Loucy (cell line): ENCODE measurements at regions not wholly inside any gene's neighbourhood (a gene's known extent, or its start where the extent isn't known, plus 50 kb on each side); places are given as distances from the start of the nearest gene placed in this dataset.

ENCODE experiments used
- H2AFZ ChIP-seq: fragments of 200-600 bp; sonication (generic); 2 replicates; pipeline ENCODE4 v1.6.0; 2016; ENCODE audit warnings: antibody characterized with exemption, mild to moderate bottlenecking, low read length, moderate library complexity
- H3F3A ChIP-seq: fragments of 200-600 bp; 2 replicates; pipeline ENCODE4 v1.6.0; 2016; ENCODE audit warnings: antibody characterized with exemption, low read depth, mild to moderate bottlenecking
- H3K27me3 ChIP-seq: fragments of 200-600 bp; sonication (generic); 2 replicates; pipeline ENCODE4 v1.6.1; 2014; ENCODE audit warnings: low read length, mild to moderate bottlenecking; ENCODE audit not compliant: insufficient read depth, poor library complexity, severe bottlenecking
- H3K36me3 ChIP-seq: fragments of 200-600 bp; sonication (generic); 2 replicates; pipeline ENCODE4 v1.6.1; 2016; ENCODE audit warnings: low read length; ENCODE audit not compliant: insufficient read depth
- H3K4me1 ChIP-seq: fragments of 200-600 bp; sonication (generic); 2 replicates; pipeline ENCODE4 v1.5.1; 2014; ENCODE audit warnings: low read length, mild to moderate bottlenecking; ENCODE audit not compliant: insufficient read depth, poor library complexity, severe bottlenecking
- H3K4me2 ChIP-seq: fragments of 200-600 bp; sonication (generic); 2 replicates; pipeline ENCODE4 v1.6.0; 2014; ENCODE audit warnings: antibody characterized with exemption, low read length, low read depth, mild to moderate bottlenecking; ENCODE audit not compliant: poor library complexity, severe bottlenecking
- H3K4me3 ChIP-seq: fragments of 200-600 bp; sonication (generic); 2 replicates; pipeline ENCODE4 v1.5.1; 2014; ENCODE audit warnings: low read length, mild to moderate bottlenecking, mixed read lengths; ENCODE audit not compliant: poor library complexity, severe bottlenecking
- H3K79me2 ChIP-seq: fragments of 200-600 bp; sonication (generic); 2 replicates; pipeline ENCODE4 v1.6.1; 2014; ENCODE audit warnings: low read length; ENCODE audit not compliant: insufficient read depth
- H3K9ac ChIP-seq: fragments of 200-600 bp; sonication (generic); 2 replicates; pipeline ENCODE4 v1.6.0; 2014; ENCODE audit warnings: mild to moderate bottlenecking, low read depth, low read length, moderate library complexity; ENCODE audit not compliant: poor library complexity, severe bottlenecking
- H3K9me2 ChIP-seq: fragments of 200-600 bp; sonication (generic); replicated peaks from 2 replicates; pipeline ENCODE4 v1.6.1; 2016; ENCODE audit warnings: low read depth, low read length, mixed read lengths
- H3K9me3 ChIP-seq: fragments of 200-600 bp; sonication (generic); 2 replicates; pipeline ENCODE4 v1.6.1; 2014; ENCODE audit warnings: mild to moderate bottlenecking, antibody characterized with exemption, low read length, low read depth; ENCODE audit not compliant: insufficient read depth
- H4K20me1 ChIP-seq: fragments of 200-600 bp; sonication (generic); 2 replicates; pipeline ENCODE4 v1.6.0; 2014; ENCODE audit warnings: antibody characterized with exemption, low read length, mild to moderate bottlenecking; ENCODE audit not compliant: insufficient read depth, poor library complexity, severe bottlenecking
- CTCF ChIP-seq: fragments of 200-600 bp; sonication (generic); conservative IDR thresholded peaks from 2 replicates; pipeline ENCODE4 v1.5.1; 2014; ENCODE audit warnings: mild to moderate bottlenecking, antibody characterized with exemption, low read length
- EZH2phosphoT487 ChIP-seq: fragments of 200-600 bp; IDR thresholded peaks from 2 replicates; pipeline ENCODE4 v1.6.1; 2018; ENCODE audit warnings: antibody characterized with exemption, mild to moderate bottlenecking, moderate library complexity, borderline replicate concordance

DNA sequence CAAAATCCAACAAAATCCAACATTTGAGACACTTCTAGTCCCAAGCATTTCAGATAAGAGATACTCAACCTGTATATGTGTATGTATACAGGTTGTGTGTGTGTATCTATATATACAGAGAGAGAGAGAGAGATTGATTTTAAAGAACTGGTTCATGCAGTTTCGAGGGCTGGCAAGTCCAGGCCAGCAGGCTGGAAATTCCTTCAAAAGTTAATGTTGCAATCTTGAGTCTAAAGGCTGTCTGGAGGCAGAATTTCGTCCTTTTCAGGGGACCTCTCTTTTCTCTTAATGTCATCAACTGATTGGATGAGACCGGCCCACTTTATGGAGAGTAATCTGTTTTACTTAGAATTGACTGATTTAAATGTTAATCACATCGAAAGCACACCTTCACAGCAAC lies 199.6 kb upstream of the IL12A start:
- Histone ChIP-seq H3K9me3 (no peaks in the 10 kb centered on the region), H3K4me3 (no peak overlapping the region), H3K36me3 (no peaks in the 10 kb centered on the region), H4K20me1 (no peaks in the 10 kb centered on the region), H2AFZ (no peak overlapping the region), H3K9ac (no peak overlapping the region), H3K4me1 (no peaks in the 10 kb centered on the region), H3K79me2 (no peaks in the 10 kb centered on the region), H3K9me2 (no peaks in the 10 kb centered on the region), H3F3A (no peaks in the 10 kb centered on the region), H3K27me3 (no peaks in the 10 kb centered on the region), H3K4me2 (no peak overlapping the region)
- TF ChIP-seq CTCF (no peak), EZH2phosphoT487 (no peak)

DNA sequence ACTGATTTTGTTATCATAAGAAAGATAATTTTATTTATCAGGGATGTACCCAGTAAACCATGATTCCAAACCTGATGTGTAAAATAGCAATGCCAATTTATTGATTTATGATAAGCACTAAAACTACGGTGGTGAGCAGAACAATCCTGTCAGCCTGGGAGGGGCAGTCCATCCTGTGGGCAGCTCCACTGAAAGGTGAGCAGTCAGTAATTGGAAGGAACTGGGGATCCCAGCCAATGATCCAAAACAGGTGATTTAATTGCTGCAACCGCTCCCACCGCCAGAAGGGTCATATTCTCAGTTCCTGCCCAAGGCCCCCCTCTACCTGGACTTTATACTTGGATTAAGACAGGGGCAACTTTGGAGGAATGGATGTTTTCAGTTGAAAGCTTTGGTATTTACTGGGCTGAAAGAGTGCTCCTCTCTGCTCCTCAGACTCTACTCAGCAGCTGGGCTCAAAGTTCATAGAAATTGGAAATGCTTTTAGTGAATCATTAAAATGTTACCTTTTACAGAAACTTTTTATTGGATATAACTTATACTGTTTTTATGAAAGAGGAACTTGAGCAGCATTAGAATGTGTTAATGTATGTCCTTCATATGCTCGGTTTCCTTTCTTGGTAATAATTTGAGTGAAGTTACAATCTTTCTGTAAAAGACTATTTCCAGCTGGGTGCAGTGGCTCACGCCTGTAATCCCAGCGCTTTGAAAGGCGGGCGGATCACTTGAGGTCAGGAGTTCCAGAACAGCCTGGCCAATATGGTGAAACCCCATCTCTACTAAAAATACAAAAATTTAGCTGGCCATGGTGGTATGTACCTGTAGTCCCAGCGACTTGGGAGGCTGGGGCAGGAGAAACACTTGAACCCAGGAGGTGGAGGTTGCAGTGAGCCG lies 198.6 kb upstream of the IL12A start:
- no peaks in the 10 kb centered on the region for H4K20me1 ChIP-seq
- no peaks in the 10 kb centered on the region for H3K36me3 ChIP-seq
- H3K4me3 ChIP-seq: no peak overlapping the region
- TF ChIP-seq CTCF (no peak), EZH2phosphoT487 (no peak)
- no peaks in the 10 kb centered on the region for H3K9me3 ChIP-seq
- no peaks in the 10 kb centered on the region for H3F3A ChIP-seq
- H2AFZ ChIP-seq: no peak overlapping the region
- no peaks in the 10 kb centered on the region for H3K4me1 ChIP-seq
- no peaks in the 10 kb centered on the region for H3K27me3 ChIP-seq
- H3K4me2 ChIP-seq: no peak overlapping the region
- no peaks in the 10 kb centered on the region for H3K9me2 ChIP-seq
- H3K9ac ChIP-seq: no peak overlapping the region
- H3K79me2 ChIP-seq: no peaks in the 10 kb centered on the region

GRCh38 chr3:159791336-159791735 lies 197.3 kb upstream of the IL12A start:
- Histone ChIP-seq H3F3A (no peaks in the 10 kb centered on the region), H3K36me3 (no peaks in the 10 kb centered on the region), H3K4me3 (no peak overlapping the region), H3K4me2 (no peak overlapping the region), H4K20me1 (no peaks in the 10 kb centered on the region), H3K9ac (no peak overlapping the region), H2AFZ (no peak overlapping the region), H3K79me2 (no peaks in the 10 kb centered on the region), H3K9me3 (no peaks in the 10 kb centered on the region), H3K9me2 (no peaks in the 10 kb centered on the region), H3K27me3 (no peaks in the 10 kb centered on the region), H3K4me1 (no peaks in the 10 kb centered on the region)
- TF ChIP-seq CTCF: no peak
- no peak for TF ChIP-seq EZH2phosphoT487
